Natural killer cell (primary cell): ENCODE measurements at regions not wholly inside any gene's neighbourhood (a gene's known extent, or its start where the extent isn't known, plus 50 kb on each side); places are given as distances from the start of the nearest gene placed in this dataset.

Experiments
- ATAC-seq, 3 donors: fragments of 150-1000 bp in 2 of 3; fragments of 200-7000 bp in 1 of 3; cut with Tn5 transposase; 1 replicate in 1 of 3; 2 replicates in 2 of 3; pipeline ENCODE4 v1.10.0; 2021; ENCODE audit warnings: mild to moderate bottlenecking in 2 of 3, moderate library complexity in 2 of 3
- DNase-seq, 2 donors: peaks; one replicate each; pipeline versions ENCODE4 v3.0.0 to v3.0.0-alpha.2; 2013 to 2021; ENCODE audit warnings: mixed read lengths in 1 of 2
- H3K27ac ChIP-seq: one replicate; pipeline ENCODE4 v1.5.1; 2013; ENCODE audit warnings: mild to moderate bottlenecking, low read length
- H3K27me3 ChIP-seq: one replicate; pipeline ENCODE4 v1.6.1; 2013; ENCODE audit warnings: low read length; ENCODE audit not compliant: control insufficient read depth, insufficient read depth
- H3K36me3 ChIP-seq: one replicate; pipeline ENCODE4 v1.6.1; 2013; ENCODE audit warnings: low read length; ENCODE audit not compliant: control insufficient read depth, insufficient read depth
- H3K4me1 ChIP-seq: one replicate; pipeline ENCODE4 v1.6.1; 2013; ENCODE audit warnings: low read length; ENCODE audit not compliant: control insufficient read depth, insufficient read depth
- H3K4me3 ChIP-seq: one replicate; pipeline ENCODE4 v1.5.1; 2013; ENCODE audit warnings: low read length
- H3K9me3 ChIP-seq: one replicate; pipeline ENCODE4 v1.6.1; 2013; ENCODE audit warnings: low read length; ENCODE audit not compliant: control insufficient read depth, insufficient read depth
- H3K27ac Mint-ChIP-seq, 2 donors: one replicate each; pipeline ENCODE4 v1.8.0; 2022; ENCODE audit warnings: mild to moderate bottlenecking in 2 of 2, mixed read lengths in 2 of 2, moderate library complexity in 1 of 2
- H3K27me3 Mint-ChIP-seq, 2 donors: one replicate each; pipeline ENCODE4 v1.8.0; 2022; ENCODE audit warnings: low read depth in 2 of 2, mixed read lengths in 2 of 2
- H3K36me3 Mint-ChIP-seq: one replicate; pipeline ENCODE4 v1.8.0; 2022; ENCODE audit warnings: mixed read lengths
- H3K4me1 Mint-ChIP-seq, 2 donors: one replicate each; pipeline ENCODE4 v1.8.0; 2022; ENCODE audit warnings: mixed read lengths in 2 of 2
- H3K4me3 Mint-ChIP-seq: one replicate; pipeline ENCODE4 v1.8.0; 2022; ENCODE audit warnings: mild to moderate bottlenecking, moderate library complexity, mixed read lengths
- H3K9me3 Mint-ChIP-seq, 2 donors: one replicate each; pipeline ENCODE4 v1.8.0; 2022; ENCODE audit warnings: mixed read lengths in 2 of 2
- WGBS: methylation state at CpG from one replicate; pipeline ENCODE4 v1.1.7; 2013; ENCODE audit warnings: missing lambda C conversion rate; ENCODE audit not compliant: insufficient coverage; 5-methylcytosine and 5-hydroxymethylcytosine counted together
- intact Hi-C: fragments of 100-400 bp; cut with micrococcal nuclease; formaldehyde crosslinking; loops from one replicate; pipeline ENCODE4 v1.14.2; 2022
- TF ChIP-seq, protein P1 (sequence below): fragments of 200-600 bp; IDR thresholded peaks from one replicate; pipeline ENCODE4 v1.8.0; 2022; ENCODE audit warnings: antibody characterized with exemption

GRCh38 chr6:120876931-120877330 is 457.3 kb downstream of the TBC1D32 start:
- no peak overlapping the region for H3K4me3 ChIP-seq
- DNase-seq (no peak), ATAC-seq (no peak)
- peaks cover 14% of the 10 kb centered on the region for H3K9me3 ChIP-seq
- H3K9me3 Mint-ChIP-seq: peaks cover 3 to 20% of the 10 kb centered on the region in 2 donors
- H3K27me3 Mint-ChIP-seq: no peaks in the 10 kb centered on the region
- no peaks in the 10 kb centered on the region for H3K36me3 Mint-ChIP-seq
- no peaks in the 10 kb centered on the region for H3K4me1 Mint-ChIP-seq
- no peak overlapping the region for H3K27ac Mint-ChIP-seq
- 100% methylated on average over 1 of the region's 1 CpG for WGBS
- intact Hi-C loops: no loop called here
- H3K4me1 ChIP-seq: no peaks in the 10 kb centered on the region
- H3K27me3 ChIP-seq: no peaks in the 10 kb centered on the region
- TF ChIP-seq, protein P1, sequence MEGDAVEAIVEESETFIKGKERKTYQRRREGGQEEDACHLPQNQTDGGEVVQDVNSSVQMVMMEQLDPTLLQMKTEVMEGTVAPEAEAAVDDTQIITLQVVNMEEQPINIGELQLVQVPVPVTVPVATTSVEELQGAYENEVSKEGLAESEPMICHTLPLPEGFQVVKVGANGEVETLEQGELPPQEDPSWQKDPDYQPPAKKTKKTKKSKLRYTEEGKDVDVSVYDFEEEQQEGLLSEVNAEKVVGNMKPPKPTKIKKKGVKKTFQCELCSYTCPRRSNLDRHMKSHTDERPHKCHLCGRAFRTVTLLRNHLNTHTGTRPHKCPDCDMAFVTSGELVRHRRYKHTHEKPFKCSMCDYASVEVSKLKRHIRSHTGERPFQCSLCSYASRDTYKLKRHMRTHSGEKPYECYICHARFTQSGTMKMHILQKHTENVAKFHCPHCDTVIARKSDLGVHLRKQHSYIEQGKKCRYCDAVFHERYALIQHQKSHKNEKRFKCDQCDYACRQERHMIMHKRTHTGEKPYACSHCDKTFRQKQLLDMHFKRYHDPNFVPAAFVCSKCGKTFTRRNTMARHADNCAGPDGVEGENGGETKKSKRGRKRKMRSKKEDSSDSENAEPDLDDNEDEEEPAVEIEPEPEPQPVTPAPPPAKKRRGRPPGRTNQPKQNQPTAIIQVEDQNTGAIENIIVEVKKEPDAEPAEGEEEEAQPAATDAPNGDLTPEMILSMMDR: no peak
- H3K4me3 Mint-ChIP-seq: no peak overlapping the region
- no peak overlapping the region for H3K27ac ChIP-seq
- no peaks in the 10 kb centered on the region for H3K36me3 ChIP-seq

DNA sequence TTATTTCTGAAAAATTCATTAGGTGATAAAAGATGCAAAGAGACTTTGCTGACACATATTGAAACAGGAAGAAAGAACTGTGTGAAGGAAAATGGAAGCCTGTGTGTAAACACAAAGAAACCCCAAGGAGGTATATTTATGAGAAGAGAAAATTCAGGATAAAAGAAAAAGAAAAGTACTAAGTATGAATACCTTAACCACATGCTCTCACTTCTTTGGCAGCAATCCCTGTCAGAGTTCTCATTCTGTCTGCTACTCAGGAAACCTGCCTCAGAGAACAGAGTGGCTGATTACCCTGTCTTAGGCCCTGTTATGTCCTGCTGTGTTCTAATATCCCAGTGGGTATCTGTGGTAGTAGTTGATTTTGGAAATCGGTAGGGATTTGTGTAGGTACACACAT is 457.9 kb downstream of the TBC1D32 start:
- WGBS: no CpG with 5 or more reads among the region's 1 CpG
- Mint-ChIP-seq H3K27ac (no peak overlapping the region), H3K27me3 (no peaks in the 10 kb centered on the region), H3K9me3 (peaks cover 3 to 19% of the 10 kb centered on the region in 2 donors), H3K36me3 (no peaks in the 10 kb centered on the region), H3K4me1 (no peaks in the 10 kb centered on the region), H3K4me3 (no peak overlapping the region)
- Histone ChIP-seq H3K36me3 (no peaks in the 10 kb centered on the region), H3K27me3 (no peaks in the 10 kb centered on the region), H3K9me3 (peaks cover 19% of the 10 kb centered on the region), H3K4me3 (no peak overlapping the region), H3K27ac (peak overlapping the region; percentile 34), H3K4me1 (no peaks in the 10 kb centered on the region)
- TF ChIP-seq, protein P1: no peak
- ATAC-seq (no peak), DNase-seq (no peak)
- intact Hi-C loops: no loop called here

- TF ChIP-seq, protein P1: no peak
- Histone ChIP-seq H3K4me3 (no peak overlapping the region), H3K27me3 (no peaks in the 10 kb centered on the region), H3K36me3 (no peaks in the 10 kb centered on the region), H3K27ac (no peak overlapping the region), H3K9me3 (peaks cover 21% of the 10 kb centered on the region), H3K4me1 (no peaks in the 10 kb centered on the region)
- ATAC-seq (no peak), DNase-seq (no peak)
- Mint-ChIP-seq H3K36me3 (no peaks in the 10 kb centered on the region), H3K27ac (no peak overlapping the region), H3K27me3 (no peaks in the 10 kb centered on the region), H3K4me3 (no peak overlapping the region), H3K9me3 (peaks cover 3 to 13% of the 10 kb centered on the region in 2 donors), H3K4me1 (no peaks in the 10 kb centered on the region)
- 0% methylated on average over 1 of the region's 1 CpG for WGBS
- intact Hi-C loops: no loop called here
These were observed 458.4 kb downstream of the TBC1D32 start for GRCh38 chr6:120875900-120876299.

GRCh38 chr6:120874422-120874821 is 459.9 kb downstream of the TBC1D32 start:
- Mint-ChIP-seq H3K36me3 (no peaks in the 10 kb centered on the region), H3K4me1 (no peaks in the 10 kb centered on the region), H3K4me3 (no peak overlapping the region), H3K27ac (no peak overlapping the region), H3K9me3 (peaks cover 3 to 7% of the 10 kb centered on the region in 2 donors), H3K27me3 (no peaks in the 10 kb centered on the region)
- Histone ChIP-seq H3K27ac (no peak overlapping the region), H3K36me3 (no peaks in the 10 kb centered on the region), H3K9me3 (peaks cover 21% of the 10 kb centered on the region), H3K4me1 (no peaks in the 10 kb centered on the region), H3K4me3 (no peak overlapping the region), H3K27me3 (no peaks in the 10 kb centered on the region)
- ATAC-seq: no peak
- intact Hi-C loops: no loop called here
- 91% methylated on average over 4 of the region's 6 CpGs for WGBS
- TF ChIP-seq, protein P1: no peak
- DNase-seq: no peak
